ENCODE measurements at regions not wholly inside any gene's neighbourhood (a gene's known extent, or its start where the extent isn't known, plus 50 kb on each side); places are given as distances from the start of the nearest gene placed in this dataset.

GRCh38 chr4:138062929-138063328 is 179.2 kb downstream of the SLC7A11 start:
- Histone ChIP-seq H3K27me3 (no peaks in the 10 kb centered on the region), H3K4me3 (no peak overlapping the region), H3K4me1 (no peaks in the 10 kb centered on the region), H3K27ac (no peak overlapping the region), H3K36me3 (no peaks in the 10 kb centered on the region), H3K9me3 (no peaks in the 10 kb centered on the region)
- TF ChIP-seq, protein P1, sequence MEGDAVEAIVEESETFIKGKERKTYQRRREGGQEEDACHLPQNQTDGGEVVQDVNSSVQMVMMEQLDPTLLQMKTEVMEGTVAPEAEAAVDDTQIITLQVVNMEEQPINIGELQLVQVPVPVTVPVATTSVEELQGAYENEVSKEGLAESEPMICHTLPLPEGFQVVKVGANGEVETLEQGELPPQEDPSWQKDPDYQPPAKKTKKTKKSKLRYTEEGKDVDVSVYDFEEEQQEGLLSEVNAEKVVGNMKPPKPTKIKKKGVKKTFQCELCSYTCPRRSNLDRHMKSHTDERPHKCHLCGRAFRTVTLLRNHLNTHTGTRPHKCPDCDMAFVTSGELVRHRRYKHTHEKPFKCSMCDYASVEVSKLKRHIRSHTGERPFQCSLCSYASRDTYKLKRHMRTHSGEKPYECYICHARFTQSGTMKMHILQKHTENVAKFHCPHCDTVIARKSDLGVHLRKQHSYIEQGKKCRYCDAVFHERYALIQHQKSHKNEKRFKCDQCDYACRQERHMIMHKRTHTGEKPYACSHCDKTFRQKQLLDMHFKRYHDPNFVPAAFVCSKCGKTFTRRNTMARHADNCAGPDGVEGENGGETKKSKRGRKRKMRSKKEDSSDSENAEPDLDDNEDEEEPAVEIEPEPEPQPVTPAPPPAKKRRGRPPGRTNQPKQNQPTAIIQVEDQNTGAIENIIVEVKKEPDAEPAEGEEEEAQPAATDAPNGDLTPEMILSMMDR (IDR thresholded peaks at IDR 0.05) = no peak
- TF ChIP-seq POLR2A (IDR thresholded peaks at IDR 0.05) (no peak), POLR2AphosphoS5 (IDR thresholded peaks at IDR 0.05) (no peak), EP300 (IDR thresholded peaks at IDR 0.05) (no peak)
- WGBS, 5 donors = 70 to 83% (median 77%) methylated on average over 2 of the region's 2 CpGs
- intact Hi-C loops (cut with DNase I; ENCODE audit: low total_unique reads) = no loop called here
- no peak for DNase-seq

DNA sequence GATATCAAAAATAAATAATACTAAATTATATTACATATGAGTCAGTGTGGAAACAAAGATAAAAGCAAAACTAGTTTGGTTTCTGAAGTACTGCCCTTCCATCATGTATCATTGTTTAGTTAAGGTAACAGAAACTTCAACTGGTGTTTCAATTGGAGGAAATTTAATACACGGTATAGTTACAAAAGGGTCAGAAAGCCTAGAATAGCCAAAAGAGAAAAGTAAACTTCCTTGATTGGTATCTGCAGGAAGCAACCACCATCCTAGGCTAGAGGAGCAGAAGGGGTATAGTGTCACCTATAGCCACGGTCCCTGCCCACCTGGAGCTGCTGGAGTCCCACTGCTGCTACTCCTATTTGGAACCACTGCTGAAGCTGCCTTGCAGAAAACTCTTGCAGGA is 185.6 kb downstream of the SLC7A11 start:
- DNase-seq = no peak
- peaks cover 0 to 10% (median 0%) of the 10 kb centered on the region in 4 donors for H3K4me1 ChIP-seq
- no peaks in the 10 kb centered on the region for H3K27me3 ChIP-seq
- H3K9me3 ChIP-seq = no peaks in the 10 kb centered on the region
- intact Hi-C loops (cut with DNase I; ENCODE audit: low total_unique reads) = no loop called here
- no peaks in the 10 kb centered on the region for H3K36me3 ChIP-seq
- no peak overlapping the region for H3K27ac ChIP-seq
- TF ChIP-seq, protein P1 (IDR thresholded peaks at IDR 0.05) = no peak
- no peak for TF ChIP-seq POLR2AphosphoS5 (IDR thresholded peaks at IDR 0.05)
- no peak for TF ChIP-seq EP300 (IDR thresholded peaks at IDR 0.05)
- TF ChIP-seq POLR2A (IDR thresholded peaks at IDR 0.05) = no peak
- WGBS, 5 donors = 11 to 36% (median 30%) methylated on average over 2 of the region's 2 CpGs
- H3K4me3 ChIP-seq = no peak overlapping the region

GRCh38 chr4:138055890-138056289 is 186.3 kb downstream of the SLC7A11 start:
- intact Hi-C loops (cut with DNase I; ENCODE audit: low total_unique reads) = no loop called here
- peaks cover 0 to 10% (median 0%) of the 10 kb centered on the region in 4 donors for H3K4me1 ChIP-seq
- no peak for TF ChIP-seq POLR2AphosphoS5 (IDR thresholded peaks at IDR 0.05)
- TF ChIP-seq, protein P1 (IDR thresholded peaks at IDR 0.05) = no peak
- no peak for TF ChIP-seq POLR2A (IDR thresholded peaks at IDR 0.05)
- no peak for TF ChIP-seq EP300 (IDR thresholded peaks at IDR 0.05)

DNA sequence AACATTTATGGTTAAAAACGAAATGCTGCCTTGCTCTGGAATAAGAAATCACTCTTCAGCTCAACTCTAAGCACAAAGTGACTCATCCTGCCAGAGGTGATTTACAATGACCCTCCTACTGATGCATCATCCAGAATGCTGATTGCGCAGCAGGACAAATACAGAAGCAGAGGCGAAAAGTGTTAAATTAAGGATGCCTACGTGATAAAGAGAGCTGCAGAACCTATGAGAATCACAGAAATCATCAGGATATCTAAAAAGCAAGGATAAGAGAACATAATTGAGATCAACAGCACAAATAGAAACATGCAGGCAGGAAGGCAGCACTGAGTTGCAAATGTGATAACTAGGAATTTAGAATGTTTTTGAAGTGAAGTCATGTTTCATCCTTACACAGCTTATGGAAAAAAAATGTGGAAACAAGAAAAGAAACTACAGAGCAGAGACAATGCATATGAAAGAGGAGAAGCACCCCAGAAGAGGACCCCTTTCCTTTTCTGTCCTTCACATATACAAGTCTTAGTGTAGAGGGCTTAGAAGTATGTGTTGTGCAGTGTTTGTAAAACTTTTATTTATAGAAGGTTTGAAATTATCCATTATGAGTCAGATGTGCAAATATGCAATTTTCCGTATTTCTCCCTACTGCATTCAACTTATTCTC is 188.4 kb downstream of the SLC7A11 start:
- H3K27ac ChIP-seq = peak overlapping the region in 2 of 5 donors; percentile 17 to 50
- intact Hi-C loops (cut with DNase I; ENCODE audit: low total_unique reads) = no loop called here
- DNase-seq = peak in 1 of 2 donors; percentile 60

More at GRCh38 chr4:138055890-138056289, 186.3 kb downstream of the SLC7A11 start:
- Histone ChIP-seq H3K36me3 (no peaks in the 10 kb centered on the region), H3K27ac (no peak overlapping the region), H3K27me3 (no peaks in the 10 kb centered on the region), H3K9me3 (no peaks in the 10 kb centered on the region), H3K4me3 (no peak overlapping the region)
- no peak for DNase-seq
- WGBS, 5 donors = 78 to 89% (median 85%) methylated on average over 2 of the region's 2 CpGs

More for the DNA sequence above, 188.4 kb downstream of the SLC7A11 start:
- H3K36me3 ChIP-seq = no peaks in the 10 kb centered on the region
- TF ChIP-seq, protein P1 (IDR thresholded peaks at IDR 0.05) = no peak
- TF ChIP-seq EP300 (IDR thresholded peaks at IDR 0.05) (no peak), POLR2AphosphoS5 (IDR thresholded peaks at IDR 0.05) (peak in 1 of 3 donors; percentile 58), POLR2A (IDR thresholded peaks at IDR 0.05) (no peak)
- no peaks in the 10 kb centered on the region for H3K27me3 ChIP-seq
- no peaks in the 10 kb centered on the region for H3K9me3 ChIP-seq
- no peak overlapping the region for H3K4me3 ChIP-seq
- H3K4me1 ChIP-seq = peaks cover 0 to 10% (median 0%) of the 10 kb centered on the region in 4 donors
- WGBS, 5 donors = 37 to 52% (median 41%) methylated on average over 5 of the region's 5 CpGs

Data from stomach (tissue), 8 donors.